Neuronal stem cell (in vitro differentiated cells): ENCODE measurements at regions not wholly inside any gene's neighbourhood (a gene's known extent, or its start where the extent isn't known, plus 50 kb on each side); places are given as distances from the start of the nearest gene placed in this dataset.

ENCODE experiments used
- DNase-seq: peaks from one replicate; pipeline ENCODE4 v3.0.0-alpha.2; 2013; ENCODE audit warnings: low spot score
- H2AFZ ChIP-seq: one replicate; pipeline ENCODE4 v1.6.1; 2013; ENCODE audit warnings: mild to moderate bottlenecking, low read length, inconsistent platforms
- H2AK5ac ChIP-seq: 2 replicates; pipeline ENCODE4 v1.6.1; 2013; ENCODE audit warnings: low read depth, mild to moderate bottlenecking, inconsistent platforms, low read length, moderate library complexity, mixed read lengths
- H2BK120ac ChIP-seq: 2 replicates; pipeline ENCODE4 v1.6.1; 2013; ENCODE audit warnings: low read depth, mild to moderate bottlenecking, inconsistent platforms, low read length, moderate library complexity, mixed read lengths
- H2BK12ac ChIP-seq: one replicate; pipeline ENCODE4 v1.6.1; 2013; ENCODE audit warnings: low read length, inconsistent platforms
- H2BK15ac ChIP-seq: 2 replicates; pipeline ENCODE4 v1.6.1; 2013; ENCODE audit warnings: mild to moderate bottlenecking, low read length, inconsistent platforms, mixed read lengths
- H2BK5ac ChIP-seq: one replicate; pipeline ENCODE4 v1.6.1; 2013; ENCODE audit warnings: inconsistent platforms, mild to moderate bottlenecking, low read length, moderate library complexity
- H3K14ac ChIP-seq: one replicate; pipeline ENCODE4 v1.6.1; 2013; ENCODE audit warnings: low read length, inconsistent platforms
- H3K18ac ChIP-seq: 2 replicates; pipeline ENCODE4 v1.6.1; 2013; ENCODE audit warnings: low read length, inconsistent platforms
- H3K23ac ChIP-seq: 2 replicates; pipeline ENCODE4 v1.6.1; 2013; ENCODE audit warnings: low read depth, mild to moderate bottlenecking, mixed read lengths, low read length, inconsistent platforms; ENCODE audit not compliant: poor library complexity
- H3K27ac ChIP-seq: replicated peaks from 3 replicates; pipeline ENCODE4 v1.5.1; 2013; ENCODE audit warnings: low read length, inconsistent platforms
- H3K27me3 ChIP-seq, 3 experiments: 2 replicates each; pipeline ENCODE4 v1.6.1; 2013; ENCODE audit warnings: low read length in 3 of 3, mild to moderate bottlenecking in 2 of 3, inconsistent platforms in 1 of 3, low read depth in 1 of 3, mixed read lengths in 1 of 3, moderate library complexity in 1 of 3; ENCODE audit not compliant: control insufficient read depth in 3 of 3, insufficient read depth in 3 of 3
- H3K36me3 ChIP-seq, 2 donors: replicated peaks in 1 of 2; 2 replicates each; pipeline ENCODE4 v1.6.1; 2013; ENCODE audit warnings: low read length in 2 of 2; ENCODE audit not compliant: control insufficient read depth in 2 of 2, insufficient read depth in 2 of 2
- H3K4ac ChIP-seq: 2 replicates; pipeline ENCODE4 v1.6.1; 2013; ENCODE audit warnings: inconsistent platforms, mild to moderate bottlenecking, low read length, moderate library complexity
- H3K4me1 ChIP-seq, 2 donors: 1 replicate in 1 of 2; 2 replicates in 1 of 2; pipeline ENCODE4 v1.6.1; 2013; ENCODE audit warnings: low read length in 2 of 2, low read depth in 1 of 2; ENCODE audit not compliant: control insufficient read depth in 2 of 2, insufficient read depth in 1 of 2
- H3K4me2 ChIP-seq: one replicate; pipeline ENCODE4 v1.6.1; 2013; ENCODE audit warnings: mild to moderate bottlenecking, low read length, inconsistent platforms; ENCODE audit not compliant: insufficient read depth, poor library complexity, severe bottlenecking
- H3K4me3 ChIP-seq, 2 donors: 2 replicates each; pipeline ENCODE4 v1.5.1; 2013; ENCODE audit warnings: low read length in 2 of 2, mild to moderate bottlenecking in 2 of 2, inconsistent platforms in 1 of 2, moderate library complexity in 1 of 2
- H3K79me1 ChIP-seq: one replicate; pipeline ENCODE4 v1.6.1; 2013; ENCODE audit warnings: low read depth, mild to moderate bottlenecking, inconsistent platforms, low read length, moderate library complexity
- H3K9ac ChIP-seq: one replicate; pipeline ENCODE4 v1.6.1; 2013; ENCODE audit warnings: mild to moderate bottlenecking, low read depth, low read length, inconsistent platforms; ENCODE audit not compliant: poor library complexity
- H3K9me3 ChIP-seq, 2 donors: replicated peaks in 1 of 2; 2 replicates each; pipeline versions ENCODE3 to v1.6.1; 2013; ENCODE audit warnings: low read length in 2 of 2, mild to moderate bottlenecking in 2 of 2, inconsistent platforms in 1 of 2, low read depth in 1 of 2, mixed read lengths in 1 of 2, moderate library complexity in 1 of 2; ENCODE audit not compliant: control insufficient read depth in 2 of 2, insufficient read depth in 1 of 2
- H4K8ac ChIP-seq: one replicate; pipeline ENCODE4 v1.6.1; 2013; ENCODE audit warnings: low read depth, mild to moderate bottlenecking, inconsistent platforms, low read length, moderate library complexity
- H4K91ac ChIP-seq: one replicate; pipeline ENCODE4 v1.6.1; 2013; ENCODE audit warnings: low read length, low read depth, mild to moderate bottlenecking, inconsistent platforms; ENCODE audit not compliant: poor library complexity
- WGBS, 2 donors: extraction: QIAGEN DNeasy Blood & Tissue Kit; methylation state at CpG; one replicate each; pipeline ENCODE4 v1.1.7; 2013; ENCODE audit warnings: missing lambda C conversion rate in 2 of 2, mixed read lengths in 1 of 2; ENCODE audit not compliant: insufficient read length in 2 of 2, insufficient replicate concordance in 1 of 2; ENCODE audit errors: extremely low coverage in 2 of 2; 5-methylcytosine and 5-hydroxymethylcytosine counted together

- Histone ChIP-seq H3K4me3 (no peak overlapping the region), H3K9me3 (no peaks in the 10 kb centered on the region), H3K18ac (no peak overlapping the region), H3K4ac (no peak overlapping the region), H3K23ac (no peak overlapping the region), H4K91ac (no peak overlapping the region), H2AK5ac (no peak overlapping the region), H2BK15ac (no peak overlapping the region), H2BK12ac (no peak overlapping the region), H3K9ac (no peak overlapping the region), H3K27me3 (no peaks in the 10 kb centered on the region), H2BK120ac (no peak overlapping the region), H3K4me1 (peaks cover 9 to 33% of the 10 kb centered on the region in 2 donors), H3K27ac (no peak overlapping the region), H3K14ac (no peak overlapping the region), H3K79me1 (no peaks in the 10 kb centered on the region), H3K36me3 (peaks cover 0 to 3% of the 10 kb centered on the region in 2 donors), H4K8ac (no peak overlapping the region), H3K4me2 (no peak overlapping the region), H2AFZ (no peak overlapping the region), H2BK5ac (no peak overlapping the region)
- DNase-seq, result no peak
- WGBS, 2 donors, result no CpG with 5 or more reads among the region's 3 CpGs
Measured at GRCh38 chr3:168808596-168808995, 712.9 kb upstream of the GOLIM4 start.

GRCh38 chr3:168807448-168807847 lies 711.7 kb upstream of the GOLIM4 start:
- Histone ChIP-seq H3K9me3 (no peaks in the 10 kb centered on the region), H4K8ac (no peak overlapping the region), H3K4me1 (peaks cover 6 to 30% of the 10 kb centered on the region in 2 donors), H3K79me1 (no peaks in the 10 kb centered on the region), H2BK12ac (no peak overlapping the region), H2AK5ac (no peak overlapping the region), H3K4ac (no peak overlapping the region), H3K4me2 (no peak overlapping the region), H2BK5ac (no peak overlapping the region), H4K91ac (no peak overlapping the region), H3K23ac (no peak overlapping the region), H3K18ac (no peak overlapping the region), H2BK120ac (no peak overlapping the region), H3K27me3 (no peaks in the 10 kb centered on the region), H3K4me3 (no peak overlapping the region), H3K14ac (no peak overlapping the region), H3K27ac (no peak overlapping the region), H3K36me3 (peaks cover 0 to 3% of the 10 kb centered on the region in 2 donors), H2AFZ (no peak overlapping the region), H2BK15ac (no peak overlapping the region), H3K9ac (no peak overlapping the region)
- DNase-seq, result peak; percentile 33
- WGBS, 2 donors, result no CpG with 5 or more reads among the region's 4 CpGs

DNA sequence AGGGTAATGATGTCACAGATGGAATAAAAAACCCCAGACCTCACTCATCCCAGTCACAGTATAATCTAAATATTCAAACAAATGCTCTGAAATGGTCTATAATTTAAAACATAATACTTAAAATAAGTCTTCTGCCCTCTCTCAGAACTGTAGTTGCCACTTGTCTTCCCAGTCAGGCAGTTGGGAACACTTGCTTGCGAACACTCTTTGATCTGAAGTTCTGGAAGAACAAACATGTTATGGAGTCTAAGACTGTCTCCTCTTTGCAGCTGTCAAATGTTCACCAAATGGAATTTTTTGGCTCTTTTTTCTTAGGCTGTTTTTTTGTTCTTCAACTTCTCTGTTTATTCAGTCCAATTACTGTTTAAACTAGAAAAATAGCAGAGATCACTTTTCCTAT lies 711.1 kb upstream of the GOLIM4 start:
- Histone ChIP-seq H2BK5ac (no peak overlapping the region), H3K4ac (no peak overlapping the region), H4K8ac (no peak overlapping the region), H3K27me3 (no peaks in the 10 kb centered on the region), H2BK120ac (no peak overlapping the region), H3K27ac (no peak overlapping the region), H2AK5ac (no peak overlapping the region), H3K79me1 (no peaks in the 10 kb centered on the region), H3K23ac (no peak overlapping the region), H3K4me2 (no peak overlapping the region), H4K91ac (no peak overlapping the region), H3K14ac (no peak overlapping the region), H3K36me3 (peaks cover 0 to 3% of the 10 kb centered on the region in 2 donors), H3K4me1 (peaks cover 6 to 28% of the 10 kb centered on the region in 2 donors), H3K9me3 (no peaks in the 10 kb centered on the region), H2BK12ac (no peak overlapping the region), H3K9ac (no peak overlapping the region), H3K18ac (no peak overlapping the region), H2AFZ (no peak overlapping the region), H2BK15ac (no peak overlapping the region), H3K4me3 (no peak overlapping the region)
- WGBS, 2 donors, result no CpG with 5 or more reads among the region's 1 CpG
- DNase-seq, result no peak

DNA sequence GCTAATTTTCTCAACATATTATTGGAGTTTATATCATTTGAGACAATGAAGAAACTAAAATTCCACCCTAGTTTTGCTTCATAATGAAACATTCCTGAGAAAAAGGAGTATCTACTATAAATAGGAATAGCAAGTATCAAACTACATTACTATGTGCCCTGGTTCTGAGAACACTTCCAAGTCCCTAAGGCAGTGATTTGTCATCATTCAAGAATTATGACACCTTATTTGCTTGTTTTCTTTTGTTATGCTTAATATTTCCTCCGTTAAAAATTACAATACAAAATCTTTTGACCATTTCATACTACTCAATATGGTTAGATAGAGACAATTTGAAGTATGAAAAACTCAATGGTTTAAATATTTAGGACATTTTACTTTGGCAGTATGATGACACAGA lies 707.8 kb upstream of the GOLIM4 start:
- no peak overlapping the region for H4K8ac ChIP-seq
- H3K27me3 ChIP-seq, result no peaks in the 10 kb centered on the region
- no peak overlapping the region for H3K14ac ChIP-seq
- no peak for DNase-seq
- H2BK5ac ChIP-seq, result no peak overlapping the region
- H2BK15ac ChIP-seq, result no peak overlapping the region
- H2BK12ac ChIP-seq, result no peak overlapping the region
- no peak overlapping the region for H2AK5ac ChIP-seq
- no peak overlapping the region for H3K23ac ChIP-seq
- no peak overlapping the region for H3K4me2 ChIP-seq
- H3K4me1 ChIP-seq, result peaks cover 6 to 29% of the 10 kb centered on the region in 2 donors
- WGBS, 2 donors, result no CpG with 5 or more reads among the region's 1 CpG
- H4K91ac ChIP-seq, result no peak overlapping the region
- H2BK120ac ChIP-seq, result no peak overlapping the region
- no peaks in the 10 kb centered on the region for H3K79me1 ChIP-seq
- no peak overlapping the region for H3K4ac ChIP-seq
- no peak overlapping the region for H3K27ac ChIP-seq
- no peak overlapping the region for H2AFZ ChIP-seq
- H3K36me3 ChIP-seq, result no peaks in the 10 kb centered on the region
- H3K9me3 ChIP-seq, result no peaks in the 10 kb centered on the region
- no peak overlapping the region for H3K9ac ChIP-seq
- H3K4me3 ChIP-seq, result no peak overlapping the region
- no peak overlapping the region for H3K18ac ChIP-seq
